Chondrocyte (in vitro differentiated cells): ENCODE measurements at regions not wholly inside any gene's neighbourhood (a gene's known extent, or its start where the extent isn't known, plus 50 kb on each side); places are given as distances from the start of the nearest gene placed in this dataset.
A peak's percentile ranks its signal among the peaks of the same experiment; 100 is the strongest.

ENCODE experiments used
- DNase-seq: peaks from one replicate; pipeline ENCODE4 v3.0.0; 2021; ENCODE audit warnings: mixed read lengths, low spot score
- H3K27ac Mint-ChIP-seq: one replicate; pipeline ENCODE4 v1.8.0; 2021; ENCODE audit warnings: mild to moderate bottlenecking, moderate library complexity, mixed read lengths; ENCODE audit not compliant: unreplicated experiment
- H3K27me3 Mint-ChIP-seq: 2 replicates; pipeline ENCODE4 v1.8.0; 2021; ENCODE audit warnings: low read depth, mixed read lengths
- H3K36me3 Mint-ChIP-seq: 2 replicates; pipeline ENCODE4 v1.8.0; 2021; ENCODE audit warnings: low read depth, mixed read lengths
- H3K4me1 Mint-ChIP-seq: 2 replicates; pipeline ENCODE4 v1.8.0; 2021; ENCODE audit warnings: low read depth, mild to moderate bottlenecking, mixed read lengths
- H3K4me3 Mint-ChIP-seq: one replicate; pipeline ENCODE4 v1.8.0; 2021; ENCODE audit warnings: mild to moderate bottlenecking, moderate library complexity, mixed read lengths; ENCODE audit not compliant: unreplicated experiment
- H3K9me3 Mint-ChIP-seq: 2 replicates; pipeline ENCODE4 v1.8.0; 2021; ENCODE audit warnings: low read depth, mixed read lengths
- TF ChIP-seq, protein P1 (sequence below): fragments of 200-600 bp; sonication (generic); IDR thresholded peaks from 2 replicates; pipeline ENCODE4 v1.5.0; 2021; ENCODE audit warnings: antibody characterized with exemption, mild to moderate bottlenecking, moderate library complexity

DNA sequence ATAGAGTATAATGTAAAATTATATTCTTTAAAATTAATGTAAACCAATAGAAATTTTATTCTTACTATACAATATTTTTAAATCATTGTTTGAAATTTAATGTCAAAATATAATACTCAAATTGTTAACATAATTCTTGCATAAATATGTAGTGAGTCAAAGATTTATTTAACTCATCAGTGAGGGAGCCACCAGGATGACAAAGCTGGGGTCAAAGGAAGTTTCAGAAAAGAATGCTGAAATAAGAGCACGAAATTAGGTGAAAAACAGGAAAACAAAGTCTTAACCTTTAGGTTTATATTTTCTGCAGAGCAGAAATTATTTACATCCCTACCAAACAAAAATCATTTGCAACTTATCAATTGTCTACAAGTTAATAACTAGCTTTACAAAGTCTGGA is 74.1 kb downstream of the DIPK2A start:
- H3K9me3 Mint-ChIP-seq: no peaks in the 10 kb centered on the region
- no peaks in the 10 kb centered on the region for H3K4me1 Mint-ChIP-seq
- no peak for DNase-seq
- TF ChIP-seq, protein P1, sequence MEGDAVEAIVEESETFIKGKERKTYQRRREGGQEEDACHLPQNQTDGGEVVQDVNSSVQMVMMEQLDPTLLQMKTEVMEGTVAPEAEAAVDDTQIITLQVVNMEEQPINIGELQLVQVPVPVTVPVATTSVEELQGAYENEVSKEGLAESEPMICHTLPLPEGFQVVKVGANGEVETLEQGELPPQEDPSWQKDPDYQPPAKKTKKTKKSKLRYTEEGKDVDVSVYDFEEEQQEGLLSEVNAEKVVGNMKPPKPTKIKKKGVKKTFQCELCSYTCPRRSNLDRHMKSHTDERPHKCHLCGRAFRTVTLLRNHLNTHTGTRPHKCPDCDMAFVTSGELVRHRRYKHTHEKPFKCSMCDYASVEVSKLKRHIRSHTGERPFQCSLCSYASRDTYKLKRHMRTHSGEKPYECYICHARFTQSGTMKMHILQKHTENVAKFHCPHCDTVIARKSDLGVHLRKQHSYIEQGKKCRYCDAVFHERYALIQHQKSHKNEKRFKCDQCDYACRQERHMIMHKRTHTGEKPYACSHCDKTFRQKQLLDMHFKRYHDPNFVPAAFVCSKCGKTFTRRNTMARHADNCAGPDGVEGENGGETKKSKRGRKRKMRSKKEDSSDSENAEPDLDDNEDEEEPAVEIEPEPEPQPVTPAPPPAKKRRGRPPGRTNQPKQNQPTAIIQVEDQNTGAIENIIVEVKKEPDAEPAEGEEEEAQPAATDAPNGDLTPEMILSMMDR: no peak
- no peak overlapping the region for H3K27ac Mint-ChIP-seq
- no peak overlapping the region for H3K4me3 Mint-ChIP-seq
- H3K36me3 Mint-ChIP-seq: no peaks in the 10 kb centered on the region
- no peaks in the 10 kb centered on the region for H3K27me3 Mint-ChIP-seq

DNA sequence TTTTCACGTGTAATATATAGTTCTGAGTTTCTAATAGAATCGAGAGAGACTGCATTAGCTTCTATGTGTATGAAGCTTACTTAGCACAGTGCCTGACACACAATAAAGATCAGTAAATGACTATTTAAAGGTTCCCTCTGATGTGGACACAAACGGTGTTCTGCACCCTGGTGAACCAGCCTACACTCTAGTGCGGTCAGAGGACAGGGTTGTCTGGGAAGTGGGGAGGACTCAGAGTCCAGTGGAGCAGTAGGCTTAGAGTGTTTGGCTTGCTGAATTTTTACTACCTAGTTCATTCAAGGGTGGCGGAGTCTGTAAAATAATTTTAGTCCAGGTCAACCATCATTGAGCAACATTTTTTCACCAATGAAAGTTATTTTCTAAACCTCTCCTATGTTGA is 77.8 kb downstream of the DIPK2A start:
- DNase-seq: no peak
- H3K36me3 Mint-ChIP-seq: no peaks in the 10 kb centered on the region
- H3K27ac Mint-ChIP-seq: no peak overlapping the region
- TF ChIP-seq, protein P1: no peak
- no peak overlapping the region for H3K4me3 Mint-ChIP-seq
- H3K4me1 Mint-ChIP-seq: peaks cover 11% of the 10 kb centered on the region
- no peaks in the 10 kb centered on the region for H3K27me3 Mint-ChIP-seq
- no peaks in the 10 kb centered on the region for H3K9me3 Mint-ChIP-seq

DNA sequence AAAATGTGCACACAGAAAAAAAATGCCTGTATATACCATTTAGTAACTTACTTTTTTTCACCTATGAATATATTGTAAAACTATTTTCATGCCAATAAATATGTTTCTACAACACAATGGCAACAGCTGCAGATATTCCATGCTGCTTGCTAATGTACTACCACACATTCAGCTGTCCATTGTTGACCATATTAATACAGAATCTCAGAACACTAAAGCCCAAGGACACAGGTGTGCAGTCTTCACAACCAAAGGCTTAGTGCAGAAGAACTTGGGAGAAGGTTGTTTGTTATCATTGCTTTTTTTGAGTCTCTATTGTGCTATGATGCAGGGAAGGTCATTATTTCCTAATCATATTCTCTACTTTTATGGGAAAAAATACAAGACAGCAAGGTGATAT is 79.6 kb downstream of the DIPK2A start:
- TF ChIP-seq, protein P1: no peak
- DNase-seq: no peak

DNA sequence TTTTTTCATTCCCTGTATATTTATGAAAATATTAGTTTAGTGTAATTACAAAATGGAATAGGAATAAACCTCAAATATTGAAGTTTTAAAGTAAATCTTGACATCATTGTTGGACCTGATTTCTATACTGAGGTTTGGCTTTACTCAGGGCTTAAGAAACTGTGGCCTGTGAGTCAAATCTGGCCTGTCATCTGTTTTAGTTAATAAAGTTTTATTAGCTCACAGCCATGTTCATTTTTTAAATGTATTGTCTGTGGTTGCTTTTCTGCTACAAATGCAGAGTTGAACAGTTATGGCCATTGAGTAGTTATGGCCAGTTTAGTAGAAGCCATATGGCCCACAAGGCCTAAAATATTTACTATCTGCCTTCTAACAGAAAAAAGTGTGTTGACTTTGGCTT is 80.7 kb downstream of the DIPK2A start:
- no peak for DNase-seq
- Mint-ChIP-seq H3K36me3 (no peaks in the 10 kb centered on the region), H3K27me3 (no peaks in the 10 kb centered on the region), H3K27ac (no peak overlapping the region), H3K9me3 (no peaks in the 10 kb centered on the region), H3K4me3 (no peak overlapping the region), H3K4me1 (peaks cover 31% of the 10 kb centered on the region)
- TF ChIP-seq, protein P1: no peak

More for the DNA sequence above, 79.6 kb downstream of the DIPK2A start:
- Mint-ChIP-seq H3K4me3 (no peak overlapping the region), H3K9me3 (no peaks in the 10 kb centered on the region), H3K27ac (no peak overlapping the region), H3K27me3 (no peaks in the 10 kb centered on the region), H3K36me3 (no peaks in the 10 kb centered on the region), H3K4me1 (peaks cover 26% of the 10 kb centered on the region)

DNA sequence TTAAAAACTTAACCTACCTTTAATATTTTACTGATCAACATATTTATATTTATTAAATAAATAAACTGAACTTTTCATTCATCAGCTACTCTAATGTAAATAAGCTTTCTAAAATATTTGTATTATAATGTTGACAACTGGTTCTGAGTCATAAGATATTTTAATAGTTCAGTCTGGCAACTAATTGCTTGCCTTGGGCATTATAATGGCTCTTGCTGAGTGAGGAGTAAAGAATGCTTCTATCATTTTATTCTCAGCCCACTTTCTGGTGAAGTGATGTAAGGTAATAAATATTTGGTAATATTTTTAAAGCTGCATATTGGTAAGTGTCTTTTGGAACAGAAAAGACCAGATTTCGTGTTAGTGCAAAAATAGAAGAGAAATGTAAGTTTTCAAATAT is 81.5 kb downstream of the DIPK2A start:
- TF ChIP-seq, protein P1: no peak
- no peaks in the 10 kb centered on the region for H3K9me3 Mint-ChIP-seq
- no peaks in the 10 kb centered on the region for H3K27me3 Mint-ChIP-seq
- peaks cover 31% of the 10 kb centered on the region for H3K4me1 Mint-ChIP-seq
- H3K4me3 Mint-ChIP-seq: no peak overlapping the region
- no peak for DNase-seq
- no peaks in the 10 kb centered on the region for H3K36me3 Mint-ChIP-seq
- H3K27ac Mint-ChIP-seq: peak overlapping the region; percentile 17
